ENCODE measurements at regions not wholly inside any gene's neighbourhood (a gene's known extent, or its start where the extent isn't known, plus 50 kb on each side); places are given as distances from the start of the nearest gene placed in this dataset.

DNA sequence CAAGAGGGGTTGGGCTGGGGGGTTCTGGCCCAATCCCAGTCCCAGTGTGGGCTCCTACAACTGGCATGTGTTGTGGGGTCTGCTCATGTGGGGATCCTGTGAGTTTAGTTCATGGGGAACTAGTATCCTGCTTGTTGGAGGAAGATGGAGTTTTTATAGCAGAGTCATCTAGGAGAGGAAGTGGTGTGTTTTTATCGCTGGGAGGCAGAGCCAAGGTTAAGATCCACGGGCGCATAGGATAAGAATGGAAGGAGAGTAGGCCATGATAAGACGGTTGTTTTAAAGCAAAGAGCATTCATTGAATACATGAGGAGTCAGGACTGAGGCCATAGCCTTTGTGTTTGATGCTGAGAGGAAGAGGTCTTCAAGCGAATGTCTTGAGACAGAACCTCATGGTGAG, 211.6 kb upstream of the COBL start:
- H3K27me3 ChIP-seq (ENCODE audit: insufficient read depth, low read length), result no peaks in the 10 kb centered on the region
- H2AFZ ChIP-seq (ENCODE audit: low read length), result no peak overlapping the region
- H4K20me1 ChIP-seq (ENCODE audit: insufficient read depth, low read length), result no peaks in the 10 kb centered on the region
- no peak overlapping the region for H3K4me2 ChIP-seq (ENCODE audit: low read length)
- no peaks in the 10 kb centered on the region for H3K79me2 ChIP-seq (ENCODE audit: insufficient read depth, low read length)
- no peaks in the 10 kb centered on the region for H3K9me2 ChIP-seq (ENCODE audit: low read depth, low read length)
- H3K27ac ChIP-seq (ENCODE audit: low read depth, low read length, poor library complexity, severe bottlenecking), result no peak overlapping the region
- no peak overlapping the region for H3K4me3 ChIP-seq (ENCODE audit: low read depth, low read length, poor library complexity, severe bottlenecking)
- H3F3A ChIP-seq (ENCODE audit: insufficient read depth, low read length), result no peaks in the 10 kb centered on the region
- H3K36me3 ChIP-seq (ENCODE audit: insufficient read depth, low read length), result no peaks in the 10 kb centered on the region
- no peaks in the 10 kb centered on the region for H3K9me3 ChIP-seq (ENCODE audit: low read length)
- no peaks in the 10 kb centered on the region for H3K4me1 ChIP-seq (ENCODE audit: insufficient read depth, low read length, severe bottlenecking)
- H3K9ac ChIP-seq (ENCODE audit: low read length), result no peak overlapping the region
- TF ChIP-seq EZH2 (IDR thresholded peaks at IDR 0.05; ENCODE audit: borderline replicate concordance, low read length), result no peak
- TF ChIP-seq CTCF (IDR thresholded peaks at IDR 0.05; ENCODE audit: low read length), result no peak

GRCh38 chr7:51521694-51522312, 205.2 kb upstream of the COBL start:
- Histone ChIP-seq H3K4me3 (ENCODE audit: low read depth, low read length, poor library complexity, severe bottlenecking) (no peak overlapping the region), H3K9me2 (ENCODE audit: low read depth, low read length) (no peaks in the 10 kb centered on the region)

GRCh38 chr7:51521054-51521453, 204.4 kb upstream of the COBL start:
- H3K4me2 ChIP-seq (ENCODE audit: low read length), result no peak overlapping the region
- TF ChIP-seq EZH2 (IDR thresholded peaks at IDR 0.05; ENCODE audit: borderline replicate concordance, low read length), result no peak
- no peak for TF ChIP-seq CTCF (IDR thresholded peaks at IDR 0.05; ENCODE audit: low read length)
- H3K9ac ChIP-seq (ENCODE audit: low read length), result no peak overlapping the region
- H3K79me2 ChIP-seq (ENCODE audit: insufficient read depth, low read length), result no peaks in the 10 kb centered on the region
- no peaks in the 10 kb centered on the region for H3K4me1 ChIP-seq (ENCODE audit: insufficient read depth, low read length, severe bottlenecking)
- no peak overlapping the region for H2AFZ ChIP-seq (ENCODE audit: low read length)
- no peaks in the 10 kb centered on the region for H3F3A ChIP-seq (ENCODE audit: insufficient read depth, low read length)
- no peaks in the 10 kb centered on the region for H4K20me1 ChIP-seq (ENCODE audit: insufficient read depth, low read length)
- H3K27me3 ChIP-seq (ENCODE audit: insufficient read depth, low read length), result no peaks in the 10 kb centered on the region
- H3K9me3 ChIP-seq (ENCODE audit: low read length), result no peaks in the 10 kb centered on the region
- H3K36me3 ChIP-seq (ENCODE audit: insufficient read depth, low read length), result no peaks in the 10 kb centered on the region
- H3K9me2 ChIP-seq (ENCODE audit: low read depth, low read length), result no peaks in the 10 kb centered on the region
- H3K4me3 ChIP-seq (ENCODE audit: low read depth, low read length, poor library complexity, severe bottlenecking), result no peak overlapping the region
- no peak overlapping the region for H3K27ac ChIP-seq (ENCODE audit: low read depth, low read length, poor library complexity, severe bottlenecking)

More at GRCh38 chr7:51521694-51522312, 205.2 kb upstream of the COBL start:
- Histone ChIP-seq H3K9me3 (ENCODE audit: low read length) (no peaks in the 10 kb centered on the region), H3K4me2 (ENCODE audit: low read length) (no peak overlapping the region), H3K36me3 (ENCODE audit: insufficient read depth, low read length) (no peaks in the 10 kb centered on the region), H2AFZ (ENCODE audit: low read length) (no peak overlapping the region), H3K4me1 (ENCODE audit: insufficient read depth, low read length, severe bottlenecking) (no peaks in the 10 kb centered on the region), H3K27ac (ENCODE audit: low read depth, low read length, poor library complexity, severe bottlenecking) (no peak overlapping the region), H3F3A (ENCODE audit: insufficient read depth, low read length) (no peaks in the 10 kb centered on the region), H3K27me3 (ENCODE audit: insufficient read depth, low read length) (no peaks in the 10 kb centered on the region), H4K20me1 (ENCODE audit: insufficient read depth, low read length) (no peaks in the 10 kb centered on the region), H3K79me2 (ENCODE audit: insufficient read depth, low read length) (no peaks in the 10 kb centered on the region), H3K9ac (ENCODE audit: low read length) (no peak overlapping the region)
- TF ChIP-seq CTCF (IDR thresholded peaks at IDR 0.05; ENCODE audit: low read length), result no peak
- TF ChIP-seq EZH2 (IDR thresholded peaks at IDR 0.05; ENCODE audit: borderline replicate concordance, low read length), result no peak

Measured in OCI-LY1 (cell line).